Mesenchymal stem cell (in vitro differentiated cells and primary cell): ENCODE measurements at regions not wholly inside any gene's neighbourhood (a gene's known extent, or its start where the extent isn't known, plus 50 kb on each side); places are given as distances from the start of the nearest gene placed in this dataset.

Experiments used
- DNase-seq: peaks from one replicate; pipeline ENCODE4 v3.0.0-alpha.2; 2013
- H2AFZ ChIP-seq: one replicate; pipeline ENCODE4 v1.6.1; 2013; ENCODE audit warnings: low read depth, mild to moderate bottlenecking, control low read depth, inconsistent platforms, low read length, moderate library complexity
- H2AK5ac ChIP-seq: 2 replicates; pipeline ENCODE4 v1.6.1; 2013; ENCODE audit warnings: low read length, moderate library complexity, mild to moderate bottlenecking, inconsistent platforms; ENCODE audit not compliant: severe bottlenecking
- H2BK120ac ChIP-seq: one replicate; pipeline ENCODE4 v1.6.1; 2013; ENCODE audit warnings: low read depth, mild to moderate bottlenecking, inconsistent platforms, low read length, moderate library complexity
- H2BK12ac ChIP-seq, 2 experiments: one replicate each; pipeline ENCODE4 v1.6.1; 2013; ENCODE audit warnings: inconsistent platforms in 2 of 2, low read length in 2 of 2, mild to moderate bottlenecking in 2 of 2, moderate library complexity in 2 of 2, control low read depth in 1 of 2
- H2BK15ac ChIP-seq: one replicate; pipeline ENCODE4 v1.6.1; 2013; ENCODE audit warnings: mild to moderate bottlenecking, low read depth, inconsistent platforms; ENCODE audit not compliant: poor library complexity, severe bottlenecking
- H2BK5ac ChIP-seq: 2 replicates; pipeline ENCODE4 v1.6.1; 2013; ENCODE audit warnings: low read depth, mild to moderate bottlenecking, low read length, control low read depth, inconsistent platforms; ENCODE audit not compliant: poor library complexity, severe bottlenecking
- H3K14ac ChIP-seq, 2 experiments: one replicate each; pipeline ENCODE4 v1.6.1; 2013; ENCODE audit warnings: inconsistent platforms in 2 of 2, low read length in 2 of 2, control low read depth in 1 of 2, mild to moderate bottlenecking in 1 of 2, moderate library complexity in 1 of 2
- H3K18ac ChIP-seq, 2 experiments: one replicate each; pipeline ENCODE4 v1.6.1; 2013; ENCODE audit warnings: inconsistent platforms in 2 of 2, low read length in 2 of 2, control low read depth in 1 of 2, low read depth in 1 of 2, mild to moderate bottlenecking in 1 of 2
- H3K23ac ChIP-seq, 2 experiments: one replicate each; pipeline ENCODE4 v1.6.1; 2013; ENCODE audit warnings: inconsistent platforms in 2 of 2, low read length in 2 of 2, mild to moderate bottlenecking in 2 of 2, moderate library complexity in 2 of 2, control low read depth in 1 of 2
- H3K27ac ChIP-seq: 2 replicates; pipeline ENCODE4 v1.5.1; 2013; ENCODE audit warnings: mild to moderate bottlenecking, moderate library complexity, low read length, control low read depth, inconsistent platforms; ENCODE audit not compliant: poor library complexity, severe bottlenecking
- H3K27me3 ChIP-seq, 2 experiments: 2 replicates each; pipeline versions ENCODE4 v1.6.1 to v1.7.0; 2013; ENCODE audit warnings: low read length in 2 of 2, mild to moderate bottlenecking in 2 of 2, moderate library complexity in 2 of 2, control low read depth in 1 of 2, inconsistent platforms in 1 of 2; ENCODE audit not compliant: control insufficient read depth in 1 of 2, insufficient read depth in 1 of 2
- H3K36me3 ChIP-seq, 2 experiments: 2 replicates each; pipeline versions ENCODE4 v1.6.1 to v1.7.0; 2013; ENCODE audit warnings: low read length in 2 of 2, control low read depth in 1 of 2, inconsistent platforms in 1 of 2, low read depth in 1 of 2, mild to moderate bottlenecking in 1 of 2; ENCODE audit not compliant: insufficient read depth in 2 of 2, control insufficient read depth in 1 of 2
- H3K4ac ChIP-seq, 2 experiments: one replicate each; pipeline ENCODE4 v1.6.1; 2013; ENCODE audit warnings: inconsistent platforms in 2 of 2, low read length in 2 of 2, mild to moderate bottlenecking in 2 of 2, moderate library complexity in 2 of 2, control low read depth in 1 of 2, low read depth in 1 of 2
- H3K4me1 ChIP-seq: 2 replicates; pipeline ENCODE4 v1.6.1; 2013; ENCODE audit warnings: low read depth, low read length, control low read depth; ENCODE audit not compliant: control insufficient read depth, insufficient read depth
- H3K4me2 ChIP-seq: 2 replicates; pipeline ENCODE4 v1.6.1; 2013; ENCODE audit warnings: low read length, mild to moderate bottlenecking, inconsistent platforms; ENCODE audit not compliant: poor library complexity, severe bottlenecking
- H3K4me3 ChIP-seq, 2 experiments: 2 replicates each; pipeline versions ENCODE4 v1.5.1 to v1.7.0; 2013; ENCODE audit warnings: low read length in 2 of 2, mild to moderate bottlenecking in 2 of 2, control low read depth in 1 of 2, low read depth in 1 of 2; ENCODE audit not compliant: insufficient read depth in 1 of 2
- H3K79me1 ChIP-seq: replicated peaks from 2 replicates; pipeline ENCODE4 v1.6.1; 2013; ENCODE audit warnings: mild to moderate bottlenecking, control low read depth, low read length, inconsistent platforms; ENCODE audit not compliant: poor library complexity, severe bottlenecking
- H3K9ac ChIP-seq: 2 replicates; pipeline ENCODE4 v1.7.0; 2013; ENCODE audit warnings: mild to moderate bottlenecking, low read length, moderate library complexity
- H3K9me3 ChIP-seq: 2 replicates; pipeline ENCODE4 v1.7.0; 2013; ENCODE audit warnings: mild to moderate bottlenecking, low read length; ENCODE audit not compliant: control insufficient read depth
- H4K8ac ChIP-seq: one replicate; pipeline ENCODE4 v1.6.1; 2013; ENCODE audit warnings: inconsistent platforms, mild to moderate bottlenecking, low read length, moderate library complexity
- H4K91ac ChIP-seq: one replicate; pipeline ENCODE4 v1.6.1; 2013; ENCODE audit warnings: mild to moderate bottlenecking, low read length, inconsistent platforms
- WGBS: methylation state at CpG from one replicate; pipeline ENCODE4 v1.1.7; 2013; ENCODE audit warnings: mixed read lengths; 5-methylcytosine and 5-hydroxymethylcytosine counted together

- H2BK120ac ChIP-seq, result no peak overlapping the region
- no peak overlapping the region for H2BK12ac ChIP-seq
- peak overlapping the region in 1 of 2 experiments; percentile 51 for H3K23ac ChIP-seq
- DNase-seq, result no peak
- H4K8ac ChIP-seq, result no peak overlapping the region
- peaks cover 0 to 11% of the 10 kb centered on the region in 2 experiments for H3K27me3 ChIP-seq
- no peak overlapping the region for H2BK5ac ChIP-seq
- no peak overlapping the region for H3K4ac ChIP-seq
- no peak overlapping the region for H2AK5ac ChIP-seq
- H3K4me1 ChIP-seq, result no peaks in the 10 kb centered on the region
- H3K4me2 ChIP-seq, result no peak overlapping the region
- no peaks in the 10 kb centered on the region for H3K36me3 ChIP-seq
- H3K18ac ChIP-seq, result no peak overlapping the region
- no peaks in the 10 kb centered on the region for H3K9me3 ChIP-seq
- peak overlapping the region in 1 of 2 experiments; percentile 78 for H3K14ac ChIP-seq
- no peak overlapping the region for H3K27ac ChIP-seq
- no peak overlapping the region for H3K4me3 ChIP-seq
- whole genome bisulfite sequencing, result 75% methylated on average over 9 of the region's 9 CpGs
- no peak overlapping the region for H2BK15ac ChIP-seq
- H2AFZ ChIP-seq, result no peak overlapping the region
- no peak overlapping the region for H4K91ac ChIP-seq
- H3K79me1 ChIP-seq, result no peaks in the 10 kb centered on the region
- H3K9ac ChIP-seq, result no peak overlapping the region
These were observed 76.4 kb downstream of the TSN start for GRCh38 chr2:121831841-121832240.

DNA sequence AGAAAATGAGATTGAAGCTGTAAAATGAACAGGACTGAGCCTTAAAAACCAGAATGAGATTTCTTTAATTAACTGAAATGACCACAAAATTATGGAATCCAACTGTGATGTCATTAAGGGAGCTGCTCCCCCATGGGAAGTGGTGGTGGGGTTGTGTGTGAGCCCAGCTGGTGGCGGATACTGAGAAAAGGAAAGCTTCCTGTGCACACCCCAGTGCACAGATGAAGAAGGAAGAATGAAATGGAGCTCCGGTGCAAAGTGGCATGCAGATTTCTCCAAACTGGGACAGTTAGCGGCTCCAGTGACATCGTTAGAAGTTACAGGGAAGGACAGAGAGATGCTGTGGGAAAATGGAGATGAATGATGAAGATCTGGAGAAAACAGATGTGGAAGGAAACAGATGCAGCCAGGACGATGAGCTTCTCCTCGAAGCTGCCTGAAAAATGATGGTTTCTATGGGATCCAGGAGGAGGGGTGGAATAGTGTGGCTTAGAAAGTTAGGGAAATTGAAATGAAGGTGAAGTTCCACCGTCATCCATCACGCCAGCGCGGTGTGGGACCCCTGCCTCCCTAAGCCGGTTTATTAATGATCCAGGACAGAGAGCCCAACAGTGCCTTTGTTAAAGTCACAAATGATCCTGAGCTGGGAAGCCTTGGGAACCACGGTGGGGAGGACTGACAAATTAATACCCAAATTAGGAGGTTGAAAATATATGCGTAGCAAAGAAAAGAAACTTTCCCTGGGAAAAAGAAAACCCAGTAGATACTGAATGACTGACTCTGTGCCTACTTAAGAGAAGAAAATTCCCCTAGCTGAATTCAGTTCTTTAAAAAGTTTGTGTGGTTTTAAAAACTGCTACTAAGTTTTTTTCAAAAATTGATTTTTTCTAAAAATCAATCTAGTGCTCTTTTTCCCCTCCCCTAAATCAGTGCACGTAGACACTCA lies 77.2 kb downstream of the TSN start:
- no peaks in the 10 kb centered on the region for H3K79me1 ChIP-seq
- no peak for DNase-seq
- no peaks in the 10 kb centered on the region for H3K4me1 ChIP-seq
- no peak overlapping the region for H4K91ac ChIP-seq
- no peak overlapping the region for H2BK120ac ChIP-seq
- H3K23ac ChIP-seq, result no peak overlapping the region
- H3K4me3 ChIP-seq, result no peak overlapping the region
- H3K4me2 ChIP-seq, result no peak overlapping the region
- no peaks in the 10 kb centered on the region for H3K36me3 ChIP-seq
- H2AK5ac ChIP-seq, result no peak overlapping the region
- H2BK12ac ChIP-seq, result no peak overlapping the region
- no peak overlapping the region for H2AFZ ChIP-seq
- no peak overlapping the region for H3K4ac ChIP-seq
- peaks cover 0 to 15% of the 10 kb centered on the region in 2 experiments for H3K27me3 ChIP-seq
- no peak overlapping the region for H4K8ac ChIP-seq
- H2BK5ac ChIP-seq, result no peak overlapping the region
- H3K27ac ChIP-seq, result no peak overlapping the region
- H3K9me3 ChIP-seq, result no peaks in the 10 kb centered on the region
- H3K18ac ChIP-seq, result no peak overlapping the region
- no peak overlapping the region for H3K14ac ChIP-seq
- WGBS, result 73% methylated on average over 13 of the region's 14 CpGs
- H3K9ac ChIP-seq, result no peak overlapping the region
- no peak overlapping the region for H2BK15ac ChIP-seq

DNA sequence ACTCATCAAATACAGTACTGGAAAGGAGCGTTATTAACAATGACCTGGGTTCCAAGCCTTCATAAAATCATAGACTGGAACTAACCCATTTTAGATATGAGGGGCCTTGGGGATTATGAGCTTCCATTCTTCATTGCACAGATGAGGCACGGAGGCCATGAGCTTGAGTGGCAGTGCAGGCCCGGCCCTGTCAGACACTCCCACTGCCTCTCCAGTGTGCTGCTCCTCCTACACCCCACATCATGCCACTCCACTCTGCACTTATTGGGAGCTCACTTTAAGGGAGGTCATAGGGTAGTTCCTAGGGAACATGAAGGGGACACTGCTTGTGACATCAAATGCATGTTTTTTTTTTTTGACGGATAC lies 77.9 kb downstream of the TSN start:
- H4K91ac ChIP-seq, result no peak overlapping the region
- no peak overlapping the region for H3K4me3 ChIP-seq
- H3K27ac ChIP-seq, result no peak overlapping the region
- WGBS, result 75% methylated on average over 3 of the region's 4 CpGs
- no peak overlapping the region for H3K4ac ChIP-seq
- no peaks in the 10 kb centered on the region for H3K4me1 ChIP-seq
- no peaks in the 10 kb centered on the region for H3K36me3 ChIP-seq
- no peaks in the 10 kb centered on the region for H3K9me3 ChIP-seq
- no peak overlapping the region for H2AFZ ChIP-seq
- H2BK120ac ChIP-seq, result no peak overlapping the region
- H2AK5ac ChIP-seq, result no peak overlapping the region
- no peak for DNase-seq
- no peak overlapping the region for H2BK12ac ChIP-seq
- no peaks in the 10 kb centered on the region for H3K79me1 ChIP-seq
- no peak overlapping the region for H2BK5ac ChIP-seq
- H3K27me3 ChIP-seq, result peaks cover 0 to 15% of the 10 kb centered on the region in 2 experiments
- H3K9ac ChIP-seq, result no peak overlapping the region
- no peak overlapping the region for H3K23ac ChIP-seq
- no peak overlapping the region for H3K14ac ChIP-seq
- H2BK15ac ChIP-seq, result no peak overlapping the region
- H3K4me2 ChIP-seq, result no peak overlapping the region
- no peak overlapping the region for H3K18ac ChIP-seq
- no peak overlapping the region for H4K8ac ChIP-seq

DNA sequence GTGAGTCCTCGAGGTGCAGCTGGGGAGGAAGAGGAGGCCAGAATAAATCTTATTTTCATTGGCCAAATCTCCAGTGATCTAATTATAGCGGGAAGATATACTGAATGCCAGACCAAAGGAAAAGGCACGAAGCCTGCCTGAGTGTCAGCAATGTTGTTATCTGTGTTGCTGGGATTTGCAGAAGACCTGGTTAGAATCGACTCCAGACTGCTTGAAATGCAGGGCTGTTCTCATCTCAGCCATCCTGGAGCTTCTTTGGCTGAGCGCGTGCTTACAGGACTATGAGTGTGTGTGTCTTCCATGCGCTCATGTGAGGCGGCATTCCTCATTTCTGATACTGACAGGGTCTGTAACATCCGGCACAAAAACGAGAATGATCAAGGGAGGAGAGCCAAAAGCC lies 81.2 kb downstream of the TSN start:
- Histone ChIP-seq H2BK5ac (no peak overlapping the region), H4K91ac (peak overlapping the region; percentile 39), H3K14ac (no peak overlapping the region), H2BK15ac (no peak overlapping the region), H3K27me3 (peaks cover 0 to 16% of the 10 kb centered on the region in 2 experiments), H3K4me3 (no peak overlapping the region), H2AK5ac (no peak overlapping the region), H2BK120ac (no peak overlapping the region), H2AFZ (no peak overlapping the region), H3K79me1 (no peaks in the 10 kb centered on the region), H3K36me3 (no peaks in the 10 kb centered on the region), H2BK12ac (no peak overlapping the region), H3K9me3 (no peaks in the 10 kb centered on the region), H3K27ac (no peak overlapping the region), H3K23ac (no peak overlapping the region), H3K9ac (no peak overlapping the region), H3K18ac (no peak overlapping the region), H3K4me1 (no peaks in the 10 kb centered on the region), H3K4me2 (no peak overlapping the region), H3K4ac (no peak overlapping the region), H4K8ac (no peak overlapping the region)
- WGBS, result 77% methylated on average over 10 of the region's 10 CpGs
- DNase-seq, result no peak
